ENCODE measurements at regions not wholly inside any gene's neighbourhood (a gene's known extent, or its start where the extent isn't known, plus 50 kb on each side); places are given as distances from the start of the nearest gene placed in this dataset.
"Not testable (repeated sequence)": the region's sequence is repeated elsewhere in the genome, so short reads cannot be mapped to it uniquely, and the experiment has no call there.

- no peaks in the 10 kb centered on the region for H3K36me3 ChIP-seq
- TF ChIP-seq, protein P1, sequence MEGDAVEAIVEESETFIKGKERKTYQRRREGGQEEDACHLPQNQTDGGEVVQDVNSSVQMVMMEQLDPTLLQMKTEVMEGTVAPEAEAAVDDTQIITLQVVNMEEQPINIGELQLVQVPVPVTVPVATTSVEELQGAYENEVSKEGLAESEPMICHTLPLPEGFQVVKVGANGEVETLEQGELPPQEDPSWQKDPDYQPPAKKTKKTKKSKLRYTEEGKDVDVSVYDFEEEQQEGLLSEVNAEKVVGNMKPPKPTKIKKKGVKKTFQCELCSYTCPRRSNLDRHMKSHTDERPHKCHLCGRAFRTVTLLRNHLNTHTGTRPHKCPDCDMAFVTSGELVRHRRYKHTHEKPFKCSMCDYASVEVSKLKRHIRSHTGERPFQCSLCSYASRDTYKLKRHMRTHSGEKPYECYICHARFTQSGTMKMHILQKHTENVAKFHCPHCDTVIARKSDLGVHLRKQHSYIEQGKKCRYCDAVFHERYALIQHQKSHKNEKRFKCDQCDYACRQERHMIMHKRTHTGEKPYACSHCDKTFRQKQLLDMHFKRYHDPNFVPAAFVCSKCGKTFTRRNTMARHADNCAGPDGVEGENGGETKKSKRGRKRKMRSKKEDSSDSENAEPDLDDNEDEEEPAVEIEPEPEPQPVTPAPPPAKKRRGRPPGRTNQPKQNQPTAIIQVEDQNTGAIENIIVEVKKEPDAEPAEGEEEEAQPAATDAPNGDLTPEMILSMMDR (IDR thresholded peaks at IDR 0.05), result no peak
- H3K27me3 ChIP-seq, result peaks cover 0 to 22% (median 13%) of the 10 kb centered on the region in 7 donors
- H3K4me1 ChIP-seq, result peaks cover 0 to 4% (median 0%) of the 10 kb centered on the region in 9 donors
- no peak overlapping the region for H3K4me3 ChIP-seq
- no peaks in the 10 kb centered on the region for H3K9me3 ChIP-seq
- no peak overlapping the region for H3K27ac ChIP-seq
- 92 to 93% methylated on average over 3 of the region's 3 CpGs for WGBS, 2 donors
- ATAC-seq (no peak), DNase-seq (no peak)
- intact Hi-C loops (cut with DNase I), result no loop called here
Observed at GRCh38 chr9:90073186-90073945, 468.6 kb downstream of the GADD45G start.

- Histone ChIP-seq H3K9me3 (no peaks in the 10 kb centered on the region), H3K4me3 (no peak overlapping the region), H3K4me1 (peaks cover 0 to 4% (median 0%) of the 10 kb centered on the region in 9 donors), H3K27me3 (peaks cover 0 to 22% (median 13%) of the 10 kb centered on the region in 7 donors), H3K27ac (no peak overlapping the region), H3K36me3 (no peaks in the 10 kb centered on the region)
- ATAC-seq (no peak), DNase-seq (no peak)
- TF ChIP-seq, protein P1 (IDR thresholded peaks at IDR 0.05), result no peak
- WGBS, 2 donors, result 87% methylated on average over 6 of the region's 6 CpGs
- intact Hi-C loops (cut with DNase I), result no loop called here
Observed at GRCh38 chr9:90074316-90074962, 469.6 kb downstream of the GADD45G start.

- intact Hi-C loops (cut with DNase I); H3K4me1 ChIP-seq; H3K9me3 ChIP-seq; H3K4me3 ChIP-seq; H3K27ac ChIP-seq; H3K36me3 ChIP-seq; ATAC-seq; DNase-seq: not testable (repeated sequence)
- H3K27me3 ChIP-seq, result peaks cover 0 to 29% (median 11%) of the 10 kb centered on the region in 7 donors
- WGBS, 2 donors, result 86 to 95% methylated on average over 3 of the region's 3 CpGs
Observed at GRCh38 chr9:90077598-90077997, 472.8 kb downstream of the GADD45G start.

GRCh38 chr9:90078988-90079421 lies 474.2 kb downstream of the GADD45G start:
- WGBS, 2 donors, result 87 to 88% methylated on average over 4 of the region's 4 CpGs
- intact Hi-C loops (cut with DNase I), result no loop called here
- TF ChIP-seq, protein P1 (IDR thresholded peaks at IDR 0.05), result no peak

More at GRCh38 chr9:90078988-90079421, 474.2 kb downstream of the GADD45G start:
- no peaks in the 10 kb centered on the region for H3K36me3 ChIP-seq
- H3K27ac ChIP-seq, result no peak overlapping the region
- ATAC-seq (no peak), DNase-seq (no peak)
- H3K4me3 ChIP-seq, result no peak overlapping the region
- no peaks in the 10 kb centered on the region for H3K9me3 ChIP-seq
- H3K27me3 ChIP-seq, result peaks cover 0 to 24% (median 7%) of the 10 kb centered on the region in 7 donors
- peaks cover 0 to 4% (median 0%) of the 10 kb centered on the region in 9 donors for H3K4me1 ChIP-seq
